Heart left ventricle (tissue), 13 donors: ENCODE measurements at regions not wholly inside any gene's neighbourhood (a gene's known extent, or its start where the extent isn't known, plus 50 kb on each side); places are given as distances from the start of the nearest gene placed in this dataset.

Experiments
- CTCF ChIP-seq, 12 donors: fragments of 200-600 bp; sonication (generic) in 4 of 12; IDR thresholded peaks; one replicate each; pipeline versions ENCODE4 v1.5.0 to v1.8.0; 2018 to 2022; ENCODE audit warnings: antibody characterized with exemption in 12 of 12, mild to moderate bottlenecking in 5 of 12
- POLR2A ChIP-seq, 2 donors: fragments of 450-650 bp; IDR thresholded peaks; one replicate each; pipeline ENCODE4 v1.6.1; 2017; ENCODE audit warnings: antibody characterized with exemption in 2 of 2, mild to moderate bottlenecking in 2 of 2, moderate library complexity in 2 of 2
- donor health status: ischemic (EF 13 %, LVEDD 7.1; RV severe dilation, severe dysfunction).
- donor health status: DM: no; HTN: yes; CAD: no.
- donor health status: DM: no; HTN: no; CAD: no.
- donor health status: ischemic (EF 25% LVEDD 6.9; RV normal size, moderate dysfunction).
- donor health status: ischemic (EF 25% LVEDD 5.7; RV mildly dilated, moderate dysfunction).
- donor health status: ischemic (EF 35%, LVEDD 5.7; RV mildly dilated, moderate dysfunction).
- donor health status: nonischemic (EF 11% LVEDD 7.7; RV severe dilation, severe dysfunction).
- donor health status: DM: yes; HTN: yes; CAD: no.
- donor health status: PGD.
- donor health status: ischemic (EF 29% LVEDD 5.4; RV normal size, mild dysfunction).
- donor health status: nonischemic (EF 23%, LVEDD 6.1; RV moderate dilation, normal function).

- TF ChIP-seq CTCF (IDR thresholded peaks at IDR 0.05) (no peak), POLR2A (IDR thresholded peaks at IDR 0.05) (no peak)
These were observed 244.4 kb upstream of the FBXL7 start for GRCh38 chr5:15255576-15255975.
